Breast epithelium (tissue), 3 donors: ENCODE measurements at regions not wholly inside any gene's neighbourhood (a gene's known extent, or its start where the extent isn't known, plus 50 kb on each side); places are given as distances from the start of the nearest gene placed in this dataset.
"Not testable (repeated sequence)": the region's sequence is repeated elsewhere in the genome, so short reads cannot be mapped to it uniquely, and the experiment has no call there.

Experiments
- POLR2A ChIP-seq: fragments of 450-650 bp; IDR thresholded peaks from one replicate; pipeline ENCODE4 v1.6.1; 2016; ENCODE audit warnings: antibody characterized with exemption, mild to moderate bottlenecking, moderate library complexity
- POLR2AphosphoS5 ChIP-seq, 3 donors: sonication (generic); formaldehyde crosslinking; IDR thresholded peaks; one replicate each; pipeline ENCODE4 v1.6.1; 2017; ENCODE audit warnings: antibody characterized with exemption in 3 of 3
- TF ChIP-seq, protein P1 (sequence below), 3 donors: fragments of 450-650 bp; IDR thresholded peaks; one replicate each; pipeline ENCODE4 v1.5.1; 2016 to 2017; ENCODE audit warnings: antibody characterized with exemption in 3 of 3, mild to moderate bottlenecking in 3 of 3, moderate library complexity in 3 of 3

DNA sequence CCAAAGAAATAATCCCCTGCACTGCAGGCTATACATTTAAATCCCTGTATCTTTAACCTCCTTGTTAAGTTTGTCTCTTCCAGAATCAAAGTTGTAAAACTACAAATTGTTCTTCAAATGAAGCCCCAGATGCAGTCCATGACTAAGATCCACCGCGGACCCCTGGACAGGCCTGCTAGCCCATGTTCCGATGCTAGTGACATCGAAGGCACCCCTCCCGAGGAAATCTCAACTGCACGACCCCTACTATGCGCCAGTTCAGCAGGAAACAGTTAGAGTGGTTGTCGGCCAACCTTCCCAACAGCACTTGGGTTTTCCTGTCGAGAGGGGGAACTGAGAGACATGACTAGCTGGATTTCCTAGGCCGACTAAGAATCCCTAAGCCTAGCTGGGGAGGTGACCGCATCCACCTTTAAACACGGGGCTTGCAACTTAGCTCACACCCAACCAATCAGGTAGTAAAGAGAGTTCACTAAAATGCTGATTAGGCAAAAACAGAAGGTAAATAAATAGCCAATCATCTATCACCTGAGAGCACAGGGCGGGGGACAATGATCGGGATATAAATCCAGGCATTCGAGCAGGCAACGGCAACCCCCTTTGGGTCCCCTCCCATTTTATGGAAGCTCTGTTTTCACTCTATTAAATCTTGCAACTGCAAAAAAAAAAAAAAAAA is 523.9 kb downstream of the REEP3 start:
- not testable (repeated sequence) for TF ChIP-seq POLR2AphosphoS5 (IDR thresholded peaks at IDR 0.05); POLR2A
- TF ChIP-seq, protein P1, sequence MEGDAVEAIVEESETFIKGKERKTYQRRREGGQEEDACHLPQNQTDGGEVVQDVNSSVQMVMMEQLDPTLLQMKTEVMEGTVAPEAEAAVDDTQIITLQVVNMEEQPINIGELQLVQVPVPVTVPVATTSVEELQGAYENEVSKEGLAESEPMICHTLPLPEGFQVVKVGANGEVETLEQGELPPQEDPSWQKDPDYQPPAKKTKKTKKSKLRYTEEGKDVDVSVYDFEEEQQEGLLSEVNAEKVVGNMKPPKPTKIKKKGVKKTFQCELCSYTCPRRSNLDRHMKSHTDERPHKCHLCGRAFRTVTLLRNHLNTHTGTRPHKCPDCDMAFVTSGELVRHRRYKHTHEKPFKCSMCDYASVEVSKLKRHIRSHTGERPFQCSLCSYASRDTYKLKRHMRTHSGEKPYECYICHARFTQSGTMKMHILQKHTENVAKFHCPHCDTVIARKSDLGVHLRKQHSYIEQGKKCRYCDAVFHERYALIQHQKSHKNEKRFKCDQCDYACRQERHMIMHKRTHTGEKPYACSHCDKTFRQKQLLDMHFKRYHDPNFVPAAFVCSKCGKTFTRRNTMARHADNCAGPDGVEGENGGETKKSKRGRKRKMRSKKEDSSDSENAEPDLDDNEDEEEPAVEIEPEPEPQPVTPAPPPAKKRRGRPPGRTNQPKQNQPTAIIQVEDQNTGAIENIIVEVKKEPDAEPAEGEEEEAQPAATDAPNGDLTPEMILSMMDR (IDR thresholded peaks at IDR 0.05): not testable (repeated sequence)
